ENCODE measurements at regions not wholly inside any gene's neighbourhood (a gene's known extent, or its start where the extent isn't known, plus 50 kb on each side); places are given as distances from the start of the nearest gene placed in this dataset.

DNA sequence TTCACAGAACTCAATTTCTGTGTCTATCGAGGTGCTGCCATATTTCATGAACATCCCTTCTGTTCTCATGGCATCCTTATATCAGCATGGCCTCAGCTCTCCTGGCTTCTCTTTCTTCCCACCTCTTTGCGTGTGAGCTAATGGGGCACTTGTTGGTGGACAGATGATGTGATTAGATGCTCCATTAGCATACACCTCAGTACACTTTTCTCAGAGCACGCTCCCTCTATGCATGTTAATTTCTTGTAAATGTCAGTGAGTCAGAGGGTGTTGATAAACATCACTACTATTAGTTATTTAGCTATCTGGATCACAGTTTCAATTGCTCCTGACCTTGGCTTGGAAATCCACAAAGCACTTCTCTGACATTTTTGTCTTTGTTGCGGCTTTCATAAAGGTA is 159.4 kb downstream of the CD8B2 start:
- FAIRE-seq: no peak
- in situ Hi-C loops (cut with MboI): no loop called here
- TF ChIP-seq SPI1 (IDR thresholded peaks at IDR 0.05; ENCODE audit: borderline replicate concordance, low read depth, low read length): no peak
- TF ChIP-seq ZFPM2 (CRISPR knock-in tag; IDR thresholded peaks at IDR 0.05): no peak
- no peak for TF ChIP-seq ZNF445 (CRISPR knock-in tag; IDR thresholded peaks at IDR 0.05; ENCODE audit: low read depth)
- no peak for TF ChIP-seq TRIM25 (IDR thresholded peaks at IDR 0.05; ENCODE audit: borderline replicate concordance)
- no peak for TF ChIP-seq BCOR (IDR thresholded peaks at IDR 0.05)
- no peaks in the 10 kb centered on the region for H3K27me3 ChIP-seq (ENCODE audit: control insufficient read depth in 2 of 2, insufficient read depth in 2 of 2, low read length in 2 of 2)
- no peaks in the 10 kb centered on the region for H3K36me3 ChIP-seq (ENCODE audit: control insufficient read depth, insufficient read depth, low read length)
- 3% methylated on average over 4 of the region's 4 CpGs for WGBS (ENCODE audit: insufficient coverage, low coverage, missing lambda C conversion rate)
- no peaks in the 10 kb centered on the region for H3K9me3 ChIP-seq (replicated peaks; ENCODE audit: control insufficient read depth, insufficient read depth, low read depth, low read length)
- no peak for ATAC-seq
- BruUV-seq (replicated peaks): no TSS peak
- H3K4me3 ChIP-seq: no peak overlapping the region
- no peaks in the 10 kb centered on the region for H3K79me2 ChIP-seq (ENCODE audit: control insufficient read depth, insufficient read depth, low read length)
- H2AFZ ChIP-seq (ENCODE audit: low read depth, low read length): no peak overlapping the region
- H3K27ac ChIP-seq (ENCODE audit: extremely low read depth, low read depth, low read length): no peak overlapping the region
- no peaks in the 10 kb centered on the region for H3K9me1 ChIP-seq (ENCODE audit: control insufficient read depth, insufficient read depth, low read length)
- DNase-seq (ENCODE audit: extremely low read depth in 1 of 4, low spot score in 3 of 4): no peak
- H3K4me1 ChIP-seq (replicated peaks in 1 of 2; ENCODE audit: control insufficient read depth in 2 of 2, insufficient read depth in 2 of 2, low read length in 2 of 2): no peaks in the 10 kb centered on the region
- ChIA-PET POLR2A (no interaction called here), CTCF (ENCODE audit: low intra/inter-chr PET ratio) (no interaction called here)
- H3K9ac ChIP-seq (ENCODE audit: insufficient read depth in 1 of 2, low read depth in 2 of 2, low read length in 2 of 2): no peak overlapping the region
- H3K4me2 ChIP-seq (ENCODE audit: insufficient read depth, low read length): no peak overlapping the region
- intact Hi-C loops (cut with micrococcal nuclease): loop anchor here (10.0 kb wide), 1 partner anchor 228 kb away; no protein-coding TSS in a partner anchor
- H4K20me1 ChIP-seq (replicated peaks; ENCODE audit: control insufficient read depth, insufficient read depth, low read length): no peaks in the 10 kb centered on the region

DNA sequence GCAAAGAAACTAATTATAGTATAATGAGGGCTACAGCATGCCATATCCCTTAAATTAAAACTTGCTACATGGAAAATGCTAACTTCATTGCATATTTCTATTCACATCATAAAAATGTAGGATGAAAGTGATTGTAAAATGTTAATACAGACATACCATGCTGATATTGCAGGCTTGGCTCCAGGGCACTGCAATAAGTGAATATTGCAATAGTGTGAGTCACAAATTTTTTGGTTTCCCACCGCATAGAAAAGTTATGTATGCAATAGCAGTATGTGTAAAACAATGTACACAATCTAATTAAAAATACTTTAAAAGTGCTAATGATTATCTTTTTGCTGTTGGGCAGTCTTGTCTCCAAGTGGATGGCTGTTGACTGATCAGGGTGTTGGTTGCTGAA is 162.1 kb downstream of the CD8B2 start:
- FAIRE-seq: no peak
- no peak for ATAC-seq
- no peaks in the 10 kb centered on the region for H3K36me3 ChIP-seq (ENCODE audit: control insufficient read depth, insufficient read depth, low read length)
- H2AFZ ChIP-seq (ENCODE audit: low read depth, low read length): no peak overlapping the region
- H4K20me1 ChIP-seq (replicated peaks; ENCODE audit: control insufficient read depth, insufficient read depth, low read length): no peaks in the 10 kb centered on the region
- ChIA-PET CTCF (ENCODE audit: low intra/inter-chr PET ratio) (no interaction called here), POLR2A (no interaction called here)
- no peak for DNase-seq (ENCODE audit: extremely low read depth in 1 of 4, low spot score in 3 of 4)
- no peak overlapping the region for H3K4me2 ChIP-seq (ENCODE audit: insufficient read depth, low read length)
- intact Hi-C loops (cut with micrococcal nuclease) (loop anchor here (10.0 kb wide), 1 partner anchor 225 kb away; no protein-coding TSS in a partner anchor), in situ Hi-C loops (cut with MboI) (no loop called here)
- no peaks in the 10 kb centered on the region for H3K9me1 ChIP-seq (ENCODE audit: control insufficient read depth, insufficient read depth, low read length)
- no peaks in the 10 kb centered on the region for H3K9me3 ChIP-seq (replicated peaks; ENCODE audit: control insufficient read depth, insufficient read depth, low read depth, low read length)
- no peak overlapping the region for H3K4me3 ChIP-seq
- no peaks in the 10 kb centered on the region for H3K79me2 ChIP-seq (ENCODE audit: control insufficient read depth, insufficient read depth, low read length)
- 0% methylated on average over 1 of the region's 1 CpG for WGBS (ENCODE audit: insufficient coverage, low coverage, missing lambda C conversion rate)
- no peak overlapping the region for H3K9ac ChIP-seq (ENCODE audit: insufficient read depth in 1 of 2, low read depth in 2 of 2, low read length in 2 of 2)
- no peaks in the 10 kb centered on the region for H3K4me1 ChIP-seq (replicated peaks in 1 of 2; ENCODE audit: control insufficient read depth in 2 of 2, insufficient read depth in 2 of 2, low read length in 2 of 2)
- BruUV-seq (replicated peaks): no TSS peak
- H3K27ac ChIP-seq (ENCODE audit: extremely low read depth, low read depth, low read length): no peak overlapping the region
- no peaks in the 10 kb centered on the region for H3K27me3 ChIP-seq (ENCODE audit: control insufficient read depth in 2 of 2, insufficient read depth in 2 of 2, low read length in 2 of 2)
- TF ChIP-seq ZNF76 (CRISPR knock-in tag; IDR thresholded peaks at IDR 0.05; ENCODE audit: borderline replicate concordance) (no peak), PHF20 (IDR thresholded peaks at IDR 0.05; ENCODE audit: partially characterized antibody) (no peak), PHF21A (IDR thresholded peaks at IDR 0.05; ENCODE audit: borderline replicate concordance, low read depth) (no peak), EZH2 (IDR thresholded peaks at IDR 0.05; ENCODE audit: borderline replicate concordance, low read depth, low read length) (no peak)
- TF ChIP-seq, protein P1, sequence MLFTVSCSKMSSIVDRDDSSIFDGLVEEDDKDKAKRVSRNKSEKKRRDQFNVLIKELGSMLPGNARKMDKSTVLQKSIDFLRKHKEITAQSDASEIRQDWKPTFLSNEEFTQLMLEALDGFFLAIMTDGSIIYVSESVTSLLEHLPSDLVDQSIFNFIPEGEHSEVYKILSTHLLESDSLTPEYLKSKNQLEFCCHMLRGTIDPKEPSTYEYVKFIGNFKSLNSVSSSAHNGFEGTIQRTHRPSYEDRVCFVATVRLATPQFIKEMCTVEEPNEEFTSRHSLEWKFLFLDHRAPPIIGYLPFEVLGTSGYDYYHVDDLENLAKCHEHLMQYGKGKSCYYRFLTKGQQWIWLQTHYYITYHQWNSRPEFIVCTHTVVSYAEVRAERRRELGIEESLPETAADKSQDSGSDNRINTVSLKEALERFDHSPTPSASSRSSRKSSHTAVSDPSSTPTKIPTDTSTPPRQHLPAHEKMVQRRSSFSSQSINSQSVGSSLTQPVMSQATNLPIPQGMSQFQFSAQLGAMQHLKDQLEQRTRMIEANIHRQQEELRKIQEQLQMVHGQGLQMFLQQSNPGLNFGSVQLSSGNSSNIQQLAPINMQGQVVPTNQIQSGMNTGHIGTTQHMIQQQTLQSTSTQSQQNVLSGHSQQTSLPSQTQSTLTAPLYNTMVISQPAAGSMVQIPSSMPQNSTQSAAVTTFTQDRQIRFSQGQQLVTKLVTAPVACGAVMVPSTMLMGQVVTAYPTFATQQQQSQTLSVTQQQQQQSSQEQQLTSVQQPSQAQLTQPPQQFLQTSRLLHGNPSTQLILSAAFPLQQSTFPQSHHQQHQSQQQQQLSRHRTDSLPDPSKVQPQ (CRISPR knock-in tag; IDR thresholded peaks at IDR 0.05; ENCODE audit: borderline replicate concordance): no peak
- TF ChIP-seq, protein P2, sequence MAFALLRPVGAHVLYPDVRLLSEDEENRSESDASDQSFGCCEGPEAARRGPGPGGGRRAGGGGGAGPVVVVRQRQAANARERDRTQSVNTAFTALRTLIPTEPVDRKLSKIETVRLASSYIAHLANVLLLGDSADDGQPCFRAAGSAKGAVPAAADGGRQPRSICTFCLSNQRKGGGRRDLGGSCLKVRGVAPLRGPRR (CRISPR knock-in tag; IDR thresholded peaks at IDR 0.05): no peak

All from K562 (cell line).